SJCRH30 (cell line): ENCODE measurements at regions not wholly inside any gene's neighbourhood (a gene's known extent, or its start where the extent isn't known, plus 50 kb on each side); places are given as distances from the start of the nearest gene placed in this dataset.

Experiments used
- DNase-seq, 2 experiments: peaks; one replicate each; pipeline ENCODE4 v3.0.0-alpha.2; 2015 to 2020
- H3K27ac ChIP-seq: fragments of 250-450 bp; sonication (Bioruptor Pico); 2 replicates; pipeline ENCODE4 v1.5.1; 2020; ENCODE audit warnings: mild to moderate bottlenecking, moderate library complexity
- H3K27me3 ChIP-seq: fragments of 250-450 bp; sonication (Bioruptor Pico); 2 replicates; pipeline ENCODE4 v1.5.1; 2020; ENCODE audit warnings: mild to moderate bottlenecking, moderate library complexity
- H3K36me3 ChIP-seq: fragments of 250-450 bp; sonication (Bioruptor Pico); 2 replicates; pipeline ENCODE4 v1.5.1; 2020; ENCODE audit warnings: mild to moderate bottlenecking, moderate library complexity
- H3K4me1 ChIP-seq: fragments of 250-450 bp; sonication (Bioruptor Pico); 2 replicates; pipeline ENCODE4 v1.5.1; 2020; ENCODE audit warnings: mild to moderate bottlenecking, moderate library complexity
- H3K4me3 ChIP-seq: fragments of 250-450 bp; sonication (Bioruptor Pico); 2 replicates; pipeline ENCODE4 v1.5.1; 2020; ENCODE audit warnings: mild to moderate bottlenecking, moderate library complexity
- H3K9me3 ChIP-seq: fragments of 250-450 bp; sonication (Bioruptor Pico); replicated peaks from 2 replicates; pipeline ENCODE4 v1.5.1; 2020; ENCODE audit warnings: mild to moderate bottlenecking, moderate library complexity

- no peak overlapping the region for H3K4me3 ChIP-seq
- no peaks in the 10 kb centered on the region for H3K4me1 ChIP-seq
- H3K27me3 ChIP-seq, result no peaks in the 10 kb centered on the region
- DNase-seq, result no peak
- no peaks in the 10 kb centered on the region for H3K9me3 ChIP-seq
- H3K36me3 ChIP-seq, result no peaks in the 10 kb centered on the region
- no peak overlapping the region for H3K27ac ChIP-seq
These were observed 268.6 kb downstream of the DLL1 start for GRCh38 chr6:170022291-170022722.

- no peaks in the 10 kb centered on the region for H3K9me3 ChIP-seq
These were observed 269.3 kb downstream of the DLL1 start for GRCh38 chr6:170021579-170021978.

GRCh38 chr6:170019818-170020583 is 268.6 kb downstream of the ERMARD start:
- H3K27ac ChIP-seq, result no peak overlapping the region
- H3K4me3 ChIP-seq, result no peak overlapping the region
- no peaks in the 10 kb centered on the region for H3K36me3 ChIP-seq
- no peaks in the 10 kb centered on the region for H3K4me1 ChIP-seq
- H3K9me3 ChIP-seq, result no peaks in the 10 kb centered on the region
- no peak for DNase-seq
- H3K27me3 ChIP-seq, result no peaks in the 10 kb centered on the region

More at GRCh38 chr6:170021579-170021978, 269.3 kb downstream of the DLL1 start:
- no peak for DNase-seq
- H3K4me1 ChIP-seq, result no peaks in the 10 kb centered on the region
- H3K36me3 ChIP-seq, result no peaks in the 10 kb centered on the region
- H3K4me3 ChIP-seq, result no peak overlapping the region
- no peak overlapping the region for H3K27ac ChIP-seq
- no peaks in the 10 kb centered on the region for H3K27me3 ChIP-seq

- Histone ChIP-seq H3K4me1 (no peaks in the 10 kb centered on the region), H3K36me3 (no peaks in the 10 kb centered on the region), H3K9me3 (no peaks in the 10 kb centered on the region), H3K27me3 (no peaks in the 10 kb centered on the region), H3K27ac (no peak overlapping the region), H3K4me3 (no peak overlapping the region)
- DNase-seq, result no peak
These were observed 267.8 kb downstream of the ERMARD start for GRCh38 chr6:170018936-170019817.

GRCh38 chr6:170018422-170018935 is 267.1 kb downstream of the ERMARD start:
- no peak for DNase-seq
- Histone ChIP-seq H3K4me3 (no peak overlapping the region), H3K4me1 (no peaks in the 10 kb centered on the region), H3K9me3 (no peaks in the 10 kb centered on the region; the same call in 1 of the 2 replicates), H3K27me3 (no peaks in the 10 kb centered on the region), H3K27ac (no peak overlapping the region), H3K36me3 (no peaks in the 10 kb centered on the region; the same call in 1 of the 2 replicates)

GRCh38 chr6:170017603-170018320 is 266.3 kb downstream of the ERMARD start:
- no peak overlapping the region for H3K27ac ChIP-seq
- H3K4me3 ChIP-seq, result no peak overlapping the region
- DNase-seq, result no peak
- no peaks in the 10 kb centered on the region; the same call in 1 of the 2 replicates for H3K36me3 ChIP-seq
- no peaks in the 10 kb centered on the region for H3K27me3 ChIP-seq
- no peaks in the 10 kb centered on the region for H3K4me1 ChIP-seq
- H3K9me3 ChIP-seq, result no peaks in the 10 kb centered on the region; the same call in 1 of the 2 replicates

- Histone ChIP-seq H3K9me3 (no peaks in the 10 kb centered on the region; the same call in 1 of the 2 replicates), H3K27me3 (0 out of 2 replicates have a peak, but pooled peaks cover 3% of the 10 kb centered on the region), H3K4me3 (no peak overlapping the region), H3K36me3 (no peaks in the 10 kb centered on the region; the same call in 1 of the 2 replicates), H3K27ac (no peak overlapping the region), H3K4me1 (no peaks in the 10 kb centered on the region)
- no peak for DNase-seq
These were observed 262.4 kb downstream of the ERMARD start for GRCh38 chr6:170013815-170014214.

GRCh38 chr6:170012037-170012330 is 260.6 kb downstream of the ERMARD start:
- H3K27ac ChIP-seq, result no peak overlapping the region
- 0 out of 2 replicates have a peak, but pooled peaks cover 3% of the 10 kb centered on the region for H3K27me3 ChIP-seq
- H3K9me3 ChIP-seq, result no peaks in the 10 kb centered on the region; the same call in 1 of the 2 replicates
- no peaks in the 10 kb centered on the region; the same call in 1 of the 2 replicates for H3K36me3 ChIP-seq
- no peak overlapping the region for H3K4me3 ChIP-seq
- no peak for DNase-seq
- no peaks in the 10 kb centered on the region for H3K4me1 ChIP-seq

- H3K27ac ChIP-seq, result no peak overlapping the region
- no peaks in the 10 kb centered on the region for H3K4me1 ChIP-seq
- no peak overlapping the region for H3K4me3 ChIP-seq
- H3K9me3 ChIP-seq, result no peaks in the 10 kb centered on the region; the same call in 1 of the 2 replicates
- H3K27me3 ChIP-seq, result 0 out of 2 replicates have a peak, but pooled peaks cover 3% of the 10 kb centered on the region
- DNase-seq, result no peak
- H3K36me3 ChIP-seq, result no peaks in the 10 kb centered on the region; the same call in 1 of the 2 replicates
These were observed 260.0 kb downstream of the ERMARD start for GRCh38 chr6:170011204-170012036.

- H3K4me3 ChIP-seq, result no peak overlapping the region
- H3K27ac ChIP-seq, result no peak overlapping the region
- H3K36me3 ChIP-seq, result no peaks in the 10 kb centered on the region; the same call in 1 of the 2 replicates
- 0 out of 2 replicates have a peak, but pooled peaks cover 3% of the 10 kb centered on the region for H3K27me3 ChIP-seq
- H3K9me3 ChIP-seq, result no peaks in the 10 kb centered on the region; the same call in 1 of the 2 replicates
- DNase-seq, result no peak
- H3K4me1 ChIP-seq, result no peaks in the 10 kb centered on the region
These were observed 259.3 kb downstream of the ERMARD start for GRCh38 chr6:170010665-170011203.

GRCh38 chr6:170008294-170008785 is 256.9 kb downstream of the ERMARD start:
- Histone ChIP-seq H3K27ac (no peak overlapping the region), H3K9me3 (peaks cover 5% of the 10 kb centered on the region; the same call in 1 of the 2 replicates), H3K4me3 (no peak overlapping the region), H3K27me3 (0 out of 2 replicates have a peak, but pooled peaks cover 3% of the 10 kb centered on the region), H3K4me1 (no peaks in the 10 kb centered on the region), H3K36me3 (no peaks in the 10 kb centered on the region; the same call in 1 of the 2 replicates)
- DNase-seq, result no peak

- H3K36me3 ChIP-seq, result no peaks in the 10 kb centered on the region
- 0 out of 2 replicates have a peak, but pooled peaks cover 3% of the 10 kb centered on the region for H3K27me3 ChIP-seq
- H3K4me3 ChIP-seq, result no peak overlapping the region
- DNase-seq, result no peak
- H3K4me1 ChIP-seq, result no peaks in the 10 kb centered on the region
- peaks cover 5% of the 10 kb centered on the region; the same call in 1 of the 2 replicates for H3K9me3 ChIP-seq
- no peak overlapping the region for H3K27ac ChIP-seq
These were observed 256.3 kb downstream of the ERMARD start for GRCh38 chr6:170007468-170008293.
